K562 (cell line): ENCODE measurements at regions not wholly inside any gene's neighbourhood (a gene's known extent, or its start where the extent isn't known, plus 50 kb on each side); places are given as distances from the start of the nearest gene placed in this dataset.

ENCODE experiments used
- ATAC-seq: fragments of 200-7000 bp; cut with Tn5 transposase; 3 replicates; pipeline ENCODE4 v1.9.1; 2020; ENCODE audit warnings: moderate library complexity
- BruUV-seq: library from RNA; stranded (reverse); fragments of 400-500 nt; replicated peaks from 2 replicates; lab custom pipeline; 2021; lab: Mats Ljungman, UMichigan
- CTCF ChIA-PET: fragments of 300-600 bp; formaldehyde crosslinking; extraction: SDS; loops from one replicate; lab custom pipeline; 2021; ENCODE audit warnings: low intra/inter-chr PET ratio; lab: Yijun Ruan, JAX
- POLR2A ChIA-PET: fragments of 300-600, 350-650 bp; sonication (Branson Sonifier 250); formaldehyde crosslinking; extraction: SDS; loops from one replicate; lab custom pipeline; 2021; ENCODE audit warnings: antibody characterized with exemption, inconsistent platforms; lab: Yijun Ruan, JAX
- DNase-seq, 4 experiments: peaks; one replicate each; pipeline versions ENCODE4 v3.0.0 to v3.0.0-alpha.2; 2011 to 2018; ENCODE audit warnings: low spot score in 3 of 4, mixed read lengths in 3 of 4; ENCODE audit errors: extremely low read depth in 1 of 4
- FAIRE-seq: peaks from 2 replicates; lab custom pipeline; 2011; peaks lifted over from hg19 to GRCh38; lab: Jason Lieb, UNC
- H2AFZ ChIP-seq: 2 replicates; pipeline ENCODE4 v1.6.0; 2011; ENCODE audit warnings: low read depth, low read length, control low read depth, inconsistent platforms
- H3K27ac ChIP-seq: fragments of 200-600 bp; 3 replicates; pipeline ENCODE4 v1.8.0; 2011; ENCODE audit warnings: low read depth, mild to moderate bottlenecking, control low read depth, inconsistent platforms, low read length, moderate library complexity, mixed read lengths; ENCODE audit errors: extremely low read depth
- H3K27me3 ChIP-seq, 2 experiments: fragments of 300-600 bp in 1 of 2; 2 replicates in 1 of 2; 3 replicates in 1 of 2; pipeline versions ENCODE4 v1.6.0 to v1.8.0; 2011; ENCODE audit warnings: inconsistent platforms in 2 of 2, low read length in 2 of 2, mild to moderate bottlenecking in 1 of 2, mixed read lengths in 1 of 2, moderate library complexity in 1 of 2; ENCODE audit not compliant: control insufficient read depth in 2 of 2, insufficient read depth in 2 of 2
- H3K36me3 ChIP-seq: fragments of 300-600 bp; 3 replicates; pipeline ENCODE4 v1.8.0; 2011; ENCODE audit warnings: mild to moderate bottlenecking, low read length, inconsistent platforms; ENCODE audit not compliant: control insufficient read depth, insufficient read depth
- H3K4me1 ChIP-seq, 2 experiments: fragments of 200-600 bp in 1 of 2; replicated peaks in 1 of 2; 2 replicates in 1 of 2; 3 replicates in 1 of 2; pipeline versions ENCODE4 v1.5.1 to v1.8.0; 2011; ENCODE audit warnings: inconsistent platforms in 2 of 2, low read length in 2 of 2, mild to moderate bottlenecking in 1 of 2, mixed read lengths in 1 of 2, moderate library complexity in 1 of 2; ENCODE audit not compliant: control insufficient read depth in 2 of 2, insufficient read depth in 2 of 2
- H3K4me2 ChIP-seq: 2 replicates; pipeline ENCODE4 v1.6.1; 2011; ENCODE audit warnings: low read length, control low read depth, inconsistent platforms, mixed read lengths; ENCODE audit not compliant: insufficient read depth
- H3K4me3 ChIP-seq: fragments of 200-600 bp; sonication (generic), shearing (Covaris generic); 2 replicates; pipeline ENCODE4 v1.5.1; 2016; ENCODE audit warnings: control low read depth, inconsistent platforms
- H3K79me2 ChIP-seq: fragments of 200-600 bp; 3 replicates; pipeline ENCODE4 v1.8.0; 2011; ENCODE audit warnings: low read length, inconsistent platforms; ENCODE audit not compliant: control insufficient read depth, insufficient read depth
- H3K9ac ChIP-seq, 2 experiments: 2 replicates each; pipeline versions ENCODE4 v1.6.0 to v1.6.1; 2011; ENCODE audit warnings: low read depth in 2 of 2, low read length in 2 of 2, control low read depth in 1 of 2, inconsistent platforms in 1 of 2, mild to moderate bottlenecking in 1 of 2, mixed read lengths in 1 of 2; ENCODE audit not compliant: insufficient read depth in 1 of 2
- H3K9me1 ChIP-seq: one replicate; pipeline ENCODE4 v1.6.0; 2011; ENCODE audit warnings: inconsistent platforms, mild to moderate bottlenecking, low read length, moderate library complexity; ENCODE audit not compliant: control insufficient read depth, insufficient read depth
- H3K9me3 ChIP-seq: replicated peaks from 2 replicates; pipeline ENCODE4 v1.5.1; 2011; ENCODE audit warnings: low read depth, low read length, inconsistent platforms; ENCODE audit not compliant: control insufficient read depth, insufficient read depth
- H4K20me1 ChIP-seq: replicated peaks from 2 replicates; pipeline ENCODE4 v1.6.1; 2011; ENCODE audit warnings: low read length, inconsistent platforms, mixed read lengths; ENCODE audit not compliant: control insufficient read depth, insufficient read depth
- CHD2 ChIP-seq: IDR thresholded peaks from 2 replicates; pipeline ENCODE4 v1.6.1; 2011; ENCODE audit warnings: low read depth, low read length
- CREM ChIP-seq: IDR thresholded peaks from 2 replicates; pipeline ENCODE4 v1.6.1; 2014; ENCODE audit warnings: antibody characterized with exemption, low read depth
- HNRNPLL ChIP-seq: fragments of 200-400 bp; formaldehyde crosslinking; IDR thresholded peaks from 2 replicates; pipeline ENCODE4 v1.6.1; 2017; ENCODE audit warnings: low read length, low read depth, mild to moderate bottlenecking; ENCODE audit not compliant: poor library complexity, severe bottlenecking
- IFI16 ChIP-seq: fragments of 250-450 bp; sonication (Bioruptor Pico); IDR thresholded peaks from 2 replicates; pipeline ENCODE4 v2.1.2; 2022; ENCODE audit warnings: mild to moderate bottlenecking, inconsistent platforms
- MCM2 ChIP-seq: fragments of 450-650 bp; IDR thresholded peaks from 2 replicates; pipeline ENCODE4 v1.6.1; 2017; ENCODE audit warnings: low read depth, mild to moderate bottlenecking
- NR2C2 ChIP-seq, 2 experiments: fragments of 200-800 bp in 1 of 2; sonication (Bioruptor generic) in 1 of 2; sonication (generic) in 1 of 2; formaldehyde crosslinking in 1 of 2; IDR thresholded peaks; 2 replicates each; pipeline versions ENCODE4 v1.6.1 to v1.8.0; 2016 to 2022; ENCODE audit warnings: mild to moderate bottlenecking in 1 of 2, missing compliant biosample characterization in 1 of 2, missing genetic modification characterization in 1 of 2, missing genetic modification reagents in 1 of 2
- RBM34 ChIP-seq: fragments of 200-400 bp; formaldehyde crosslinking; IDR thresholded peaks from 2 replicates; pipeline ENCODE4 v1.6.1; 2018; ENCODE audit warnings: low read length, borderline replicate concordance; ENCODE audit not compliant: insufficient read depth
- SRSF3 ChIP-seq: fragments of 200-400 bp; formaldehyde crosslinking; IDR thresholded peaks from 2 replicates; pipeline ENCODE4 v1.6.1; 2016; ENCODE audit warnings: mild to moderate bottlenecking, low read length, moderate library complexity; ENCODE audit not compliant: insufficient read depth
- STAG1 ChIP-seq: sonication (generic); formaldehyde crosslinking; IDR thresholded peaks from 2 replicates; pipeline ENCODE4 v1.5.0; 2020; ENCODE audit warnings: missing genetic modification reagents, borderline replicate concordance
- STAT5B ChIP-seq: fragments of 250-450 bp; sonication (Bioruptor Pico); IDR thresholded peaks from 2 replicates; pipeline ENCODE4 v1.8.0; 2021; ENCODE audit warnings: mild to moderate bottlenecking, inconsistent platforms
- ZBTB12 ChIP-seq: fragments of 250-450 bp; sonication (Bioruptor Pico); IDR thresholded peaks from 2 replicates; pipeline ENCODE4 v1.4.0; 2020
- ZBTB33 ChIP-seq: sonication (generic); formaldehyde crosslinking; IDR thresholded peaks from 2 replicates; pipeline ENCODE4 v1.8.1; 2023; ENCODE audit warnings: mild to moderate bottlenecking, missing genetic modification reagents
- ZNF75A ChIP-seq: fragments of 450-650 bp; formaldehyde crosslinking; IDR thresholded peaks from 2 replicates; pipeline ENCODE4 v1.4.0; 2020; ENCODE audit warnings: mild to moderate bottlenecking
- WGBS: fragments of 100-300 bp; shearing (Covaris generic); methylation state at CpG from one replicate; pipeline ENCODE4 v1.1.6; 2016; ENCODE audit warnings: low coverage, mixed read lengths; ENCODE audit not compliant: insufficient coverage; ENCODE audit errors: missing lambda C conversion rate; 5-methylcytosine and 5-hydroxymethylcytosine counted together
- in situ Hi-C: fragments of 300-500 bp; cut with MboI; formaldehyde crosslinking; loops from 4 replicates; pipeline ENCODE4 v1.15.0; 2018; ENCODE audit warnings: inconsistent platforms, mixed read lengths
- intact Hi-C: fragments of 100-400 bp; cut with micrococcal nuclease; formaldehyde crosslinking; loops from 2 replicates; pipeline ENCODE4 v1.14.2; 2022

- FAIRE-seq: no peak
Observed at GRCh38 chr11:87438416-87438815, 400.7 kb downstream of the TMEM135 start.

More at GRCh38 chr11:87438416-87438815, 400.7 kb downstream of the TMEM135 start:
- H4K20me1 ChIP-seq: no peaks in the 10 kb centered on the region
- in situ Hi-C loops: no loop called here
- ATAC-seq (no peak), DNase-seq (no peak)
- H3K4me2 ChIP-seq: no peak overlapping the region
- no peak overlapping the region for H2AFZ ChIP-seq
- no peak overlapping the region for H3K4me3 ChIP-seq
- no peak for TF ChIP-seq SRSF3
- no peak for TF ChIP-seq ZNF75A (CRISPR knock-in tag)
- TF ChIP-seq HNRNPLL: no peak
- TF ChIP-seq ZBTB12 (CRISPR knock-in tag): no peak
- TF ChIP-seq RBM34: no peak
- no peak for TF ChIP-seq ZBTB33 (CRISPR knock-in tag)
- TF ChIP-seq NR2C2 (CRISPR knock-in tag; IDR thresholded peaks at IDR 0.05): no peak
- no peak for TF ChIP-seq NR2C2 (tag; IDR thresholded peaks at IDR 0.05)
- TF ChIP-seq CREM: no peak
- no peak for TF ChIP-seq MCM2
- TF ChIP-seq IFI16 (CRISPR knock-in tag): no peak
- no peak for TF ChIP-seq STAG1
- no peak for TF ChIP-seq CHD2
- no peak for TF ChIP-seq STAT5B (CRISPR knock-in tag)
- POLR2A ChIA-PET: no interaction called here
- no peaks in the 10 kb centered on the region for H3K27me3 ChIP-seq
- CTCF ChIA-PET: no interaction called here
- no TSS peak for BruUV-seq
- no peaks in the 10 kb centered on the region for H3K79me2 ChIP-seq
- WGBS: 0% methylated on average over 1 of the region's 1 CpG
- H3K36me3 ChIP-seq: no peaks in the 10 kb centered on the region
- H3K9me3 ChIP-seq: no peaks in the 10 kb centered on the region
- H3K9me1 ChIP-seq: no peaks in the 10 kb centered on the region
- no peak overlapping the region for H3K27ac ChIP-seq
- intact Hi-C loops: no loop called here
- H3K9ac ChIP-seq: no peak overlapping the region
- no peaks in the 10 kb centered on the region for H3K4me1 ChIP-seq
